OCI-LY7 (cell line): ENCODE measurements at regions not wholly inside any gene's neighbourhood (a gene's known extent, or its start where the extent isn't known, plus 50 kb on each side); places are given as distances from the start of the nearest gene placed in this dataset.

Experiments
- BruUV-seq: library from RNA; stranded (reverse); fragments of 400-500 nt; replicated peaks from 2 replicates; lab custom pipeline; 2021; lab: Mats Ljungman, UMichigan
- CTCF ChIA-PET: fragments of 300-600 bp; sonication (Branson Sonifier 250); formaldehyde crosslinking; loops from one replicate; lab custom pipeline; 2022; ENCODE audit warnings: antibody characterized with exemption; ENCODE audit not compliant: unreplicated experiment; lab: Charles Lee
- POLR2A ChIA-PET: fragments of 300-600 bp; sonication (Branson Sonifier 250); formaldehyde crosslinking; loops from one replicate; lab custom pipeline; 2022; ENCODE audit warnings: antibody characterized with exemption; lab: Charles Lee
- DNase-seq: peaks from one replicate; pipeline ENCODE4 v3.0.0-alpha.2; 2015; ENCODE audit warnings: low spot score
- H2AFZ ChIP-seq: fragments of 200-600 bp; sonication (generic), shearing (Covaris generic); 2 replicates; pipeline ENCODE4 v1.6.1; 2014; ENCODE audit warnings: mild to moderate bottlenecking, antibody characterized with exemption, low read length, moderate library complexity
- H3K27ac ChIP-seq: fragments of 200-600 bp; sonication (generic); 2 replicates; pipeline ENCODE4 v1.5.1; 2014; ENCODE audit warnings: mixed run types, low read depth, mild to moderate bottlenecking, moderate library complexity, low read length, inconsistent platforms; ENCODE audit not compliant: poor library complexity, severe bottlenecking
- H3K36me3 ChIP-seq: fragments of 200-600 bp; sonication (generic); 2 replicates; pipeline ENCODE4 v1.6.1; 2014; ENCODE audit warnings: mild to moderate bottlenecking, antibody characterized with exemption, low read length, moderate library complexity, mixed read lengths; ENCODE audit not compliant: insufficient read depth
- H3K4me1 ChIP-seq: fragments of 200-600 bp; sonication (generic); 2 replicates; pipeline ENCODE4 v1.5.1; 2014; ENCODE audit warnings: mild to moderate bottlenecking, low read length; ENCODE audit not compliant: insufficient read depth, poor library complexity, severe bottlenecking
- H3K4me2 ChIP-seq: fragments of 200-600 bp; sonication (generic); 2 replicates; pipeline ENCODE4 v1.6.1; 2014; ENCODE audit warnings: mild to moderate bottlenecking, low read length
- H3K4me3 ChIP-seq: fragments of 200-600 bp; sonication (generic); 2 replicates; pipeline ENCODE4 v1.5.1; 2014; ENCODE audit warnings: mild to moderate bottlenecking, low read depth, low read length; ENCODE audit not compliant: poor library complexity, severe bottlenecking
- H3K79me2 ChIP-seq: fragments of 200-600 bp; sonication (generic); 2 replicates; pipeline ENCODE4 v1.6.1; 2016; ENCODE audit warnings: low read depth, mild to moderate bottlenecking, low read length, moderate library complexity, mixed read lengths; ENCODE audit not compliant: insufficient read depth
- H3K9me2 ChIP-seq: fragments of 200-600 bp; sonication (generic); 2 replicates; pipeline ENCODE4 v1.6.1; 2016; ENCODE audit warnings: mild to moderate bottlenecking, low read length, mixed read lengths; ENCODE audit not compliant: insufficient read depth
- H3K9me3 ChIP-seq: fragments of 200-600 bp; sonication (generic); 2 replicates; pipeline ENCODE4 v1.6.1; 2014; ENCODE audit warnings: mild to moderate bottlenecking, mixed run types, low read length, mixed read lengths
- H4K20me1 ChIP-seq: fragments of 200-600 bp; sonication (generic); 2 replicates; pipeline ENCODE4 v1.6.1; 2014; ENCODE audit warnings: mild to moderate bottlenecking, antibody characterized with exemption, low read length, moderate library complexity, mixed read lengths; ENCODE audit not compliant: insufficient read depth
- CTCF ChIP-seq: fragments of 200-600 bp; sonication (generic); conservative IDR thresholded peaks from 2 replicates; pipeline ENCODE4 v1.5.1; 2014; ENCODE audit warnings: mild to moderate bottlenecking, antibody characterized with exemption, low read length, moderate library complexity, mixed read lengths
- EZH2phosphoT487 ChIP-seq: fragments of 200-600 bp; sonication (generic); IDR thresholded peaks from 2 replicates; pipeline ENCODE4 v1.6.1; 2018; ENCODE audit warnings: low read depth, borderline replicate concordance, mild to moderate bottlenecking, mixed run types, antibody characterized with exemption, low read length, moderate library complexity, mixed read lengths
- intact Hi-C: fragments of 100-400 bp; cut with micrococcal nuclease; formaldehyde crosslinking; loops from one replicate; pipeline ENCODE4 v1.10.0; 2022; ENCODE audit not compliant: unreplicated experiment

- H2AFZ ChIP-seq: no peak overlapping the region
- TF ChIP-seq EZH2phosphoT487: no peak
- TF ChIP-seq CTCF: no peak
- no peak overlapping the region for H3K4me3 ChIP-seq
- no peak overlapping the region for H3K4me2 ChIP-seq
- no peaks in the 10 kb centered on the region for H3K9me2 ChIP-seq
- no peaks in the 10 kb centered on the region for H3K36me3 ChIP-seq
- no peak for DNase-seq
- H3K79me2 ChIP-seq: no peaks in the 10 kb centered on the region
- intact Hi-C loops: no loop called here
- ChIA-PET POLR2A (interaction anchor here (0.5 to 2.8 kb wide), 3 partner anchors 9 to 1540 kb away, joined by 3 to 11 read pairs (median 3); no protein-coding TSS in a partner anchor), CTCF (no interaction called here)
- H3K27ac ChIP-seq: no peak overlapping the region
- no peaks in the 10 kb centered on the region for H3K4me1 ChIP-seq
- no TSS peak for BruUV-seq
- H4K20me1 ChIP-seq: no peaks in the 10 kb centered on the region
- no peaks in the 10 kb centered on the region for H3K9me3 ChIP-seq
Observed at GRCh38 chr13:50200988-50201387, 185.7 kb downstream of the KCNRG start.

- intact Hi-C loops: no loop called here
- Histone ChIP-seq H3K4me3 (no peak overlapping the region), H3K9me2 (no peaks in the 10 kb centered on the region), H3K4me2 (no peak overlapping the region), H3K79me2 (no peaks in the 10 kb centered on the region), H4K20me1 (no peaks in the 10 kb centered on the region), H3K36me3 (no peaks in the 10 kb centered on the region), H3K9me3 (no peaks in the 10 kb centered on the region), H2AFZ (no peak overlapping the region), H3K4me1 (no peaks in the 10 kb centered on the region), H3K27ac (no peak overlapping the region)
- TF ChIP-seq EZH2phosphoT487: no peak
- TF ChIP-seq CTCF: no peak
- CTCF ChIA-PET: no interaction called here
- no TSS peak for BruUV-seq
- POLR2A ChIA-PET: interaction anchor here (0.7 to 1.0 kb wide), 4 partner anchors 23 to 633 kb away, joined by 3 to 4 read pairs (median 4); no protein-coding TSS in a partner anchor
- no peak for DNase-seq
Observed at GRCh38 chr13:50202485-50202884, 187.2 kb downstream of the KCNRG start.

GRCh38 chr13:50203256-50203941 is 188.2 kb downstream of the KCNRG start:
- no peak overlapping the region for H3K4me3 ChIP-seq
- no peak overlapping the region for H2AFZ ChIP-seq
- intact Hi-C loops: no loop called here
- H3K36me3 ChIP-seq: no peaks in the 10 kb centered on the region
- H4K20me1 ChIP-seq: no peaks in the 10 kb centered on the region
- DNase-seq: no peak
- H3K4me2 ChIP-seq: no peak overlapping the region
- H3K9me3 ChIP-seq: no peaks in the 10 kb centered on the region
- ChIA-PET POLR2A (interaction anchor here (0.8 to 1.0 kb wide), 2 partner anchors 39 to 226 kb away, joined by 3 to 4 read pairs; no protein-coding TSS in a partner anchor), CTCF (no interaction called here)
- H3K27ac ChIP-seq: no peak overlapping the region
- TF ChIP-seq CTCF (no peak), EZH2phosphoT487 (no peak)
- H3K79me2 ChIP-seq: no peaks in the 10 kb centered on the region
- no peaks in the 10 kb centered on the region for H3K9me2 ChIP-seq
- H3K4me1 ChIP-seq: peaks cover under 1% of the 10 kb centered on the region
- no TSS peak for BruUV-seq
